ENCODE measurements at regions not wholly inside any gene's neighbourhood (a gene's known extent, or its start where the extent isn't known, plus 50 kb on each side); places are given as distances from the start of the nearest gene placed in this dataset.
A peak's percentile ranks its signal among the peaks of the same experiment; 100 is the strongest.

DNA sequence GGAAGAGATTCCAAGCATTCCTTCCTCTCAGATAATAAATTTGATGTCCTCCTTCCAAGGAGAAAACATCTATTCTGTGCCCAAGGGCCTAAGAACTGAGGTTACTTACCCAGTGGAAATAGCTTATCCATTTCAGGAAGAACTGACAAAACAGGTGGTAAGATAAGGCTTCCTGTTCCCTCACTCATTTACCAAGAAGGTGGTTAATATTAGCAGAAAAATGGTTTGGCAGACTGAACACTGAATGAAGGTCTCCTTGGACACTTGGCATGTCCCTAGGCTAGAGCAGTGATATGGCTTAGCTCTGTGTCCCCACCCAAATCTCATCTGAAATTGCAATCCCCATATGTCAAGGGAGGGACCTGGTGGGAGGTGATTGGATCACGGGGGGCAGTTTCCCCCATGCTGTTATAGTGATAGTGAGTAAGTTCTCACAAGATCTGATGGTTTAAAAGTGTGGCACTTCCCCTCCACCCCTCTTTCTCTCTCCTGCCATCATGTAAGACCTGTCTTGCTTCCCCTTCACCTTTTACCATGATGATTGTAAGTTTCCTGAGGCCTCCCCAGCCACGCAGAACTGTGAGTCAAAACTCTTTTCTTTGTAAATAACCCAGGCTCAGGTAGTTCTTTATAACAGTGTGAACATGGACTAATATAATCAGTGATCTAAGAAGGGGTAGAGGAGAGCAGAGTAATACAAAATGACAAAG lies 127.4 kb downstream of the ST8SIA2 start:
- Mint-ChIP-seq H3K4me1 (no peaks in the 10 kb centered on the region), H3K9me3 (no peaks in the 10 kb centered on the region), H3K4me3 (no peak overlapping the region), H3K27ac (no peak overlapping the region), H3K27me3 (no peaks in the 10 kb centered on the region)
- DNase-seq (no peak), ATAC-seq (peak; percentile 42)

DNA sequence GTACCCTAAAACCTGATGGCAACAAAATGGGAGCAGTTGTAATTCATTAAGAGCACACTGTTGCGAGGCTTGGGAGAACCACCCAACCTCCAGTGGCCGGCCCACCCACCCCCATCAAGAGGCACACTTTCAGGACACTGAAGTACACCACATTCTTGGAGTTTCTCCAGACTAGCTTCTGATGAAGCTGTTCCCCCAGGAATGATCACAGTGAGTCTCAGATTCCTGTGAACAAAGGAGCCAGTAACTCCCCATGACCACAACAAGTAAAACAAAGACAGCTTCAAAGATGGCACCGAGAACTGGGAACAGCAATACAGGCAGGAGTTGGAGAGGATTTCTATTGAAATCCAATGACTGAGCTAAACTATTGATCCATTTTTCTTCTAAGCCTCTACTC lies 126.0 kb downstream of the ST8SIA2 start:
- DNase-seq (no peak), ATAC-seq (no peak)
- no peaks in the 10 kb centered on the region for H3K27me3 Mint-ChIP-seq
- H3K4me1 Mint-ChIP-seq = no peaks in the 10 kb centered on the region
- no peaks in the 10 kb centered on the region for H3K9me3 Mint-ChIP-seq
- H3K4me3 Mint-ChIP-seq = no peak overlapping the region
- no peak overlapping the region for H3K27ac Mint-ChIP-seq

Data from stimulated activated naive CD8-positive, alpha-beta T cell treated with anti-CD3 and anti-CD28 coated beads, Interleukin-15, amount 100 ng/mL, for 72 hours (primary cell).